NCI-H69 (cell line): ENCODE measurements at regions not wholly inside any gene's neighbourhood (a gene's known extent, or its start where the extent isn't known, plus 50 kb on each side); places are given as distances from the start of the nearest gene placed in this dataset.

Source experiments
- DNase-seq: peaks from one replicate; lab custom pipeline; 2025; lab: John Stamatoyannopoulos, UW

GRCh38 chr16:65445313-65446260 is 323.7 kb upstream of the CDH11 start:
- DNase-seq, result no peak

GRCh38 chr16:65441501-65441900 is 319.6 kb upstream of the CDH11 start:
- no peak for DNase-seq

GRCh38 chr16:65429504-65430181 is 307.8 kb upstream of the CDH11 start:
- no peak for DNase-seq

- DNase-seq, result no peak
Observed at GRCh38 chr16:65426484-65426883, 304.6 kb upstream of the CDH11 start.

GRCh38 chr16:65422934-65423333 is 301.1 kb upstream of the CDH11 start:
- DNase-seq, result no peak

GRCh38 chr16:65421596-65421995 is 299.7 kb upstream of the CDH11 start:
- no peak for DNase-seq

GRCh38 chr16:65418435-65418834 is 296.6 kb upstream of the CDH11 start:
- DNase-seq, result no peak

GRCh38 chr16:65415460-65415859 is 293.6 kb upstream of the CDH11 start:
- DNase-seq, result no peak

- no peak for DNase-seq
Observed at GRCh38 chr16:65414284-65414984, 292.6 kb upstream of the CDH11 start.

GRCh38 chr16:65413861-65414260 is 292.0 kb upstream of the CDH11 start:
- DNase-seq, result no peak

GRCh38 chr16:65410801-65411200 is 288.9 kb upstream of the CDH11 start:
- DNase-seq, result no peak

GRCh38 chr16:65409510-65409909 is 287.6 kb upstream of the CDH11 start:
- DNase-seq, result no peak

- DNase-seq, result no peak
Observed at GRCh38 chr16:65406933-65407332, 285.1 kb upstream of the CDH11 start.

GRCh38 chr16:65406116-65406515 is 284.3 kb upstream of the CDH11 start:
- no peak for DNase-seq

- no peak for DNase-seq
Observed at GRCh38 chr16:65394281-65394680, 272.4 kb upstream of the CDH11 start.

- no peak for DNase-seq
Observed at GRCh38 chr16:65392806-65393565, 271.1 kb upstream of the CDH11 start.

GRCh38 chr16:65388592-65388991 is 266.7 kb upstream of the CDH11 start:
- no peak for DNase-seq

- DNase-seq, result no peak
Observed at GRCh38 chr16:65386672-65387071, 264.8 kb upstream of the CDH11 start.

- no peak for DNase-seq
Observed at GRCh38 chr16:65384441-65384840, 262.6 kb upstream of the CDH11 start.

- no peak for DNase-seq
Observed at GRCh38 chr16:65377195-65377594, 255.3 kb upstream of the CDH11 start.

GRCh38 chr16:65376601-65377000 is 254.7 kb upstream of the CDH11 start:
- no peak for DNase-seq

GRCh38 chr16:65375651-65376050 is 253.8 kb upstream of the CDH11 start:
- no peak for DNase-seq
